IPS-18c (cell line): ENCODE measurements at regions not wholly inside any gene's neighbourhood (a gene's known extent, or its start where the extent isn't known, plus 50 kb on each side); places are given as distances from the start of the nearest gene placed in this dataset.

Experiments used
- H3K4me3 ChIP-seq: 2 replicates; pipeline ENCODE4 v1.7.0; 2013; ENCODE audit warnings: low read depth, mild to moderate bottlenecking, low read length, moderate library complexity; ENCODE audit not compliant: insufficient read depth
- H3K9me3 ChIP-seq: one replicate; pipeline ENCODE4 v1.6.1; 2013; ENCODE audit warnings: mild to moderate bottlenecking, low read length, moderate library complexity; ENCODE audit not compliant: control insufficient read depth, insufficient read depth

DNA sequence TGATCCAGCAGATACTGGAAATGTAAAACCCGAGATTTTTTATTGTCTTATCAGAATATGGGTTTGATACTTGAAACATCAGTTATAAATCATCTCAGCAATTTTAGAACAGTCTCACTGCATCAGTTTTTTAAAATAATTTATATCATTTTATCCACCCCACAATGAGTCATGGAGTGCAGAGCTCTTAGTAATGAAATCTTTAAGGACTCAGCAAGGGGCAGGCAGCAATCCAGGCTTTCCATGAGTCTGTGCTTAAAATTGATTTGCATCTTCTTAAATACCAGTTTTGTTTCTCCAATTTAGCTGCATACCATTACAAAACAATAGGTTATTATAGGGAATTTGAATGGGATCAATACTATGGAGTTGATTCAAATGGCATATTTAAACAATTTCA is 832.3 kb downstream of the C6orf118 start:
- H3K9me3 ChIP-seq = no peaks in the 10 kb centered on the region
- no peak overlapping the region for H3K4me3 ChIP-seq

DNA sequence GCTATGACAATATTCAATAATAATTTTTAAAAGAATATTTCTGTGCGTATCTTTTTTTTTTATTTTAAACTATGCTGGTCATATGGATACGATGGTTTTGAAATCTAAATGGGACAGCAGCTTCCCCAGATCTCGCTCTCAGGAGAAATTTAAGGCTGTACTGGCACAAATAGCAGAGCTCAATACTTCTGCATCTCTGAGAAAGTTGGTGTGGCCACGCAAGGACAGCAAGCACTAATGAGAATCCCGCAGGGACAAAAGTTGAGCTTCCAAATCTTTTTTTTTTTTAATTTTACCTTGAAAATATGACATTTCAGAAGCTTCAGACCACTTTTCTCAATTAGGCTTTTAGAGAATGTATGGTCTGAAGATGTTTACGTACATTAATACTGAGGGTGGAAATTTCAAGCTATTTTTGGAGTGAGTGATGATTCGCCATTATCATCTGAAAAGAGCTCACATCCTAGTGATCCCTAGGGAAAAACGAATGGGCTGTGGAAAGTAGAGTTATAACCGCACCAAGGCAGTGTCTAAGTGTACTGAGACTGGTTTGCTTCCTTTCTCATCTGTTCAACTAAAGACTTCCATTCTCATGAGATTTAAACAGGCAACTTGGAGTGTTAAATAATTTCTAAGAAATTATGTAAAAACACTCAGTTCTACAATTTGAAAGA is 840.0 kb downstream of the C6orf118 start:
- no peak overlapping the region for H3K4me3 ChIP-seq
- H3K9me3 ChIP-seq = no peaks in the 10 kb centered on the region

DNA sequence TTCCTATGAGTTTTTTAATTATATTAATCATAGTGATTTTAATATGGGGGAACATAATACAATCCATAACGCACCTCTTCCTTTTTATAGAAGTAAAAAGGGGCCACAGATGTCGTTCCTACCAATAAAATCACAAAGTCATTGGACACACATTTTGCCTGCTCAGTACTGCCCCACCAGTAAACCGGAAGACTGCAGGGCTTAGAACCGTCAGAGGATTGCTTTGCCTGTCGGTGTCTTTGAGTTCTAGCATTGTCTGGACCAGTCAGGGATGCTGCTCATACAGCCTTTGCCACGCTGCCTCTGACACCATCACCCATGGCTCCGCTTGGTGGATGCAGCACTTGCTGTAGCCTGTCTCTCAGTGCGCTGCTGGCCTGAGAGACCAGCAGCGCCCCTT is 853.6 kb downstream of the C6orf118 start:
- Histone ChIP-seq H3K9me3 (no peaks in the 10 kb centered on the region), H3K4me3 (no peak overlapping the region)

DNA sequence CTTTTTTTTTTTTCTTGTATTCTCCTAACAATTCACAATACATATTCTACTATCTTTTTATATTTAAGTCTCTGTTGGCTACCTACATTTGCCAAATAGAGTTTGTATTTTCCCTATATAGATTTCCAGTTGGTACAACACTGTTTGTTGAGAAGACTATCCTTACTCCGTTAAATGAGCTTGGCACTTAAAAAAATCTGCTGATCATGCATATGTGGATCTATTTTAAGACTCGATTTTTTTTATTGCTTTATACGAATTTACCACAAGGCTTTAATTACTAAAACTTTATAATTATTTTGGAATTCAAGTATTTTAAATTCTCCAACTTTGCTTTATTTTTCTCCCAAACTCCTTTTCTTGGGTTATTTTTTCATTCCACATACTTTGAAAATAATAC is 855.6 kb downstream of the C6orf118 start:
- H3K9me3 ChIP-seq = no peaks in the 10 kb centered on the region
- no peak overlapping the region for H3K4me3 ChIP-seq

DNA sequence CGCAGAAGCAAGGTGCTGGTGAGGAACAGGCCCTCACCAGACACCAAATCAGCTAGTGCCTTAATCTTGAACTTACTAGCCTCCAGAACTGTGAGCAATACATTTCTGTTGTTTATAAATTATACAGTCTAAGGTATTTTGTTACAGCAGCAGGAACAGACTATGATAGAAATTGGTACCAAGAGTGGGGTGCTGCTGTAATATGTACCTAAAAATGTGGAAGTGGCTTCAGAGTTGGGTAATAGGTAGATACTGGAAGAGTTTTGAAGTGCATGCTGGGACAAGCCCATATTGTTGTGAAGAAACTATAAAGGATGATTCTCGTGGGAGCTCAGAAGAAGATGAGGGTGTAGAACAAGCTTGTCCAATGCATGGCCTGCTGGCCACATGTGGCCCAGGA is 866.8 kb downstream of the C6orf118 start:
- H3K9me3 ChIP-seq = no peaks in the 10 kb centered on the region
- no peak overlapping the region for H3K4me3 ChIP-seq

DNA sequence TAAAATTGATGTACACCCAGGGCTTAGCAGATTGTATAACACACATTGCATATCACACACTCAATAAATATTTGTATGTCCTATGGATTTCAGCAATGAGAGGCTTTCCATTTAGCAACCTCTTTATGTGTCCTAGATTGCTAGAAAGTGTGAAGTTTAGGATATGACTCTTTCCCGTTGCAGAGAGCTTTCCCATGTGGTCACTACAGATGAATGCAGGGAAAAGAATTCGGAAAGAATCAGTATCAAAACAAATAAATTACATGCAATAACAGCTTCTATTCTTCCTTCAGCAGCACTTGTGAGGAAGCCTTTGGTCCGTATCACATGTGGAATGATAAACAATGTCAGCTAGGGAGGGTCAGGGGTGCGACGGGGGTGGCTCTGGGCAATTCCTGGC is 870.1 kb downstream of the C6orf118 start:
- Histone ChIP-seq H3K9me3 (no peaks in the 10 kb centered on the region), H3K4me3 (no peak overlapping the region)

DNA sequence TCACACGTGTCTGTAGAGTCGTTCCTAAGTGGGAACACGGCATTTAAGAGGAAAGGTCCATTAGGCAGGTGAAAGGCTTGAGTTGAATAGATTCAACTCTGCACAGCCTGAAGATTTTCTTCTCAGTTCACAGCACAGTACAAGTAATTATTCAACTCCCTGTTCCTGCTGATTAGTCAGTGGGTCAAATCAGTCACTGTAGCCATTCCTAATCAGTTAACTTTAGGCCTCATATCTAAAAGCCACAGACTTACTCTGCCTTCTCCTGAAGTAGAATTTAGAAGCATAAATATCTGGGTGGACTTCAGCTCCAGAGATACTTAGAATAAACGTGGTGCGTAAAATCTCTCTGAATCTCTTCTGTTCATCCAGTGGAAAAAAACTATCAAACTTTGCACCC is 872.4 kb downstream of the C6orf118 start:
- H3K4me3 ChIP-seq = no peak overlapping the region
- no peaks in the 10 kb centered on the region for H3K9me3 ChIP-seq

DNA sequence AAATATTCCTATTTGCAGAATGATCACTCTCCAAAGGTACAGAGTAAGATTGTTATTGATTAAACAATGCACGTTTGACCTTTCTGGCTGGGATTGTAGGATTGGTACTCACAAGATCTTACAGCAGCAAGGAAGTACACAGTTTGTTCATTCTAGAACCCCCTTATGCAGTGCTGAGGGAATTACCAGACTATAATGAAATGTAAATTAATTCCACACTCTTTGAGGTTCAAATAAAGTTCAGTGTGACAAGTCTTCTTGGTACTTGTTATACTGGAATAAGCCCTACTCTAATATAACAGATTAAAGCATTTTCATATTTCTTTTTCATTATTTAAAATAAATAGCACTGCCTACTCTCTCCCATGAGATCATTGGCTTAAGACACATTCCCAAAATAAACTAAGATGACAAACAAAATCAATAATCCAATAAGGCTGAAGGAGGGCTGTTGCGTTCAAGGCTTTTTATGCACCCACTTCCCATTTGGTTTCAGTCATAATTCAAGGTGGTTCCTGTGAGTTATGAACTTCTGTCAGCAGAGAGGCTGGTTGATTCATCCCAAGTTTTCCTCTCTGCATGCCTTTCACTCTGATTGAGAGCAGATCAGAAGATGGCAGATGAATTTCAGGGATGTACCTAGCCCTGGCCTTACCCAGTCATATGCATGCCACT is 881.5 kb downstream of the C6orf118 start:
- Histone ChIP-seq H3K9me3 (peaks cover 3% of the 10 kb centered on the region), H3K4me3 (no peak overlapping the region)

DNA sequence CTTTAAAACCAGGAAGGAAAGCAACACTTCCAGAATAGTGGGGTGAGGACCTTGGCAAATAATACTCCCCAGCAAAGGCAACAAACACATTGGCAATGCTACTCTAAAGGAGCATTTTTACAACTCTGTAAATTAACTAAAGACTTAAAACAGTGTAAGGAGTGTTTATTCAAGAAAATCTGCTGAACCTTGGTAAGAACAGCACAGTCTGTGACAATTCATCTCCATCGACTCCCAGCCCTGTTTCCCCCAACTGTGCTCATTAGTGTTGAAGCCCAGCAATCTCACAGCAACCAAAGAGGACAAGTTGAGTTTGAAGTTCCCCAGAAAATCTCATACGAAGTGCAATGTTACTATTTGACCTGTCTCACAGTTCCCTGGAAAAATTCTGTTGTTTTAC is 884.9 kb downstream of the C6orf118 start:
- Histone ChIP-seq H3K9me3 (peaks cover 15% of the 10 kb centered on the region), H3K4me3 (no peak overlapping the region)

DNA sequence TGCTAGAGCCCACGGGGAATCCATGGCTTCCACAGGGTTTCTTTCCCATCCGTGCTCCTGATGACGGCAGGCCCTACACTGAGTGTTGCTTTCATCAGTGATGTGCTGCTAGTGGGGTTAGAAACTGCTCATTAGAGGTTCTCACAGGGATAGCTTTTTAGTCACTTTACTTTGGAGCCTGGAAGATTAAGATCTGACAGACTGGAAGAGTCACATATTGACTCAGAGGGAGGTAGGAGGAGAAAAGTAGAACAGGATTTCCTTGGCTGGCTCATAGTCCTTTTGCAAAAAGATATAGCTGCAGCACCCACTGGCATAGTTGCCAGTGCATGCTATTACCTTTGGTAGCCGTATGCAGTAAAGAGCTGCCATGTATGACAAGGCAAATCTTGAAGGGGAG is 890.3 kb downstream of the C6orf118 start:
- no peak overlapping the region for H3K4me3 ChIP-seq
- peaks cover 13% of the 10 kb centered on the region for H3K9me3 ChIP-seq

DNA sequence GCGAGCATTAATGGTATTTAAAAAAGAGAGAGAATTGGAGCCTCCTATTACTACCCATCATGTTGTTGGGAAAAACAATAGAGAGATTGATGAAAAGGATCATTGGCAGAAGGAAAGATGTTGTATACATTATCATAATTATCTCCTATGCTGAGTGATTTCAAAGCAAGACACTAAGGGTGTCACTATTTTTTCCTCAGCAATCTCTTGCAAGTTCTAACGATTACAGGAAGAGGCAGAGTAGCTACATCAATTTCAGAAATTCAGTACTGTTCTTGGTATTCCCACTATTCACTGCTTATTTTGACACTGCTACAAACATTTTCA is 891.2 kb downstream of the C6orf118 start:
- peaks cover 13% of the 10 kb centered on the region for H3K9me3 ChIP-seq
- no peak overlapping the region for H3K4me3 ChIP-seq

DNA sequence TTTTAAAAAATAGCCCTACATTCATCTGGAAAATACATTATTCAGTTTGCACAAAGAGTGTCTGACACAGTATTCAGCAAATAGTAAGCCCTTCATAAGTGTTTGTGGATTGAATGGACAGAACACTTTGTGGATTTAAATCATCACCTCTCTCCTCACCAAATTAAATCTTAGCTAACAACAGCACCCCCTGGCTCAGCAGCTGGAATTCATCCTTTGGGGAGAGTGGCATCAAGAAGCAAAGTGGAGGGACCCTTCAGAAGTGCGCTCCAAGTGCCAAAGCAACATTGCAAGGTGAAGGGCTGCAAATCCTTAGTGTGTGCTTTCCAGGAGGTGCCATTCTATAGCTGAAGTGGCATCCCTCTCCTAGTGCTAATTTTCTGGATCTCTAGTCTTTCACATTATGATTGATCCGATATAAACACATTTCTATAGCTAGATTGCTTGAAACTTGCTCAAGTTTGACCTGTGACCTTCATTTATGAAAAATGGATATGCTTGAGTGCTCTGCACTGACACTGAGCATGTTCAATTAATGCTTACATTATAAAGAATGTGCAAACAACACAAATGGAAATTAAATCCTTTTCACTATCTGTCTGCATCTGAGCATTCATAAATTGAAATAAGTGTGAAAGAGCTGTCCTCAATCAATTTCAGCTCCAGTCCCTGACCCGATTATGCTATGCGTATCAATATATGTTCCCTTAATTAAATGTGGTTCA is 891.7 kb downstream of the C6orf118 start:
- Histone ChIP-seq H3K4me3 (no peak overlapping the region), H3K9me3 (peaks cover 11% of the 10 kb centered on the region)

DNA sequence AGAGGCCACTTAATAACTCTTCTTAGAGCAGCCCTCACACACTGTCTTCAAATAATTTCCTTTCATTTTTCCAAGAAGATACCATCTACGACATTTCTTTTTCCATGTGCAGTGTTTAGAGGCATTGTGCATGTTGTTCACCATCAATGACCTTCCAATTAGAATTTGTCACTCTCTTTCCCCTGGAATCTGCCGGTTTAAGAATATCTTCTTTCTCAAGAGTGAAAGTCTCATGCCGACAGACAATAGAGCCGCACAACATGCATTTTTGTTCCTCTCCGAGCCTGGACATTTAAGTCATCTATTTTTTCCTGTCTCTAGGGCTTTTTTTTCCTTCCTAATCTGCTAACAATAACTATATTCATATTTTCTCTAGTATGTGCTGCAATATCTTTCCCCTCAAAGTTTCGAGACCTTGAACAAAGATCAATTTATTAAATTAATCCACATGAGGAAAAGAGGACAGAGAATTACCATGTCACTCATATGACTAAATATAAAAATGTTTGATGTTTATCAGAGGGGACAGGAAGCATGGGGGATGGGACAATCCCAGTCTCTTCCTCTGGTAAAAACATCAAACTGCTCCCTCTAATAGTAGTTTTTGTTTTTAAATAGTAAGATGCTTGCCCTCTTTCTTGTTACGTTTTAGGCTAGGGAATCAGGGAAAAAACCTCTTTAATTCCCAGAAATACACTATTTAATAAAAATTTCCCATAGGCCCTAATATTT is 893.4 kb downstream of the C6orf118 start:
- H3K4me3 ChIP-seq = no peak overlapping the region
- H3K9me3 ChIP-seq = peaks cover under 1% of the 10 kb centered on the region

DNA sequence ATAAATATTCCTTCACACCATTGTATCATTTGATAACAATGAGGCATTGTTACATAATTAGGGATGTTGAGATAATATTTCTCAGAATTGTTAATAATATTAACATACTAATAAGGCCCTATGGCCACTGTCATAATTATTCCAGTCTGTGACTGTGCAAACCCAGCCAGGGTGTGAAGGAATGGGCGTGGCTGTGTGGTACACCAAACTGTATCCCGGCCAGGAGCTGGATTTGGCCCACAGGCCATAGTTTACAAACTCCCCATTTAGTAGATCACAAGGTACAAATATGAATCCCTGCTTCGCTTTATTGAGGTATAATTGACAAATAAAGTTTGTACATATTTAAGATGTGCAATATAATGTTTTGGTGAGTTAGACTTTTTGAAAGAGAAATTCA is 894.7 kb downstream of the C6orf118 start:
- Histone ChIP-seq H3K9me3 (no peaks in the 10 kb centered on the region), H3K4me3 (no peak overlapping the region)

DNA sequence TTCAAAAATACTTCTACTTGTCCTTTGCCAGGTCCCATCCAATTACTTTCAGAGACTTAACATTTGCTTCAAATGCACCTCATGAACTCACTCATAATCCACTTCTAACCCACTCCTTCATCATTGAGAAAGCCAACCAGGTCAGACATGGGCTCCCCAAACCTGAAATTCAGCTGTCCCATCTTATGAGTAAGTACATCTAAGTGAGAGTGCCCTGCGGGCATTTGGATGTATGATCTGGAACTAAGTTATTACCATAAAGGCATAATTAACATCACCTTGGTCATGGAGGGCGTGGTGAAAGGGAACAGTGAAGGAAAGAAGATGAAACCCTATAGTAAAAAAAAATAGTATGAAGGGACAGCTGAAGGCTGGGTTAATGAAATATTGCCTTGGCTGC is 896.8 kb downstream of the C6orf118 start:
- no peaks in the 10 kb centered on the region for H3K9me3 ChIP-seq
- H3K4me3 ChIP-seq = no peak overlapping the region

DNA sequence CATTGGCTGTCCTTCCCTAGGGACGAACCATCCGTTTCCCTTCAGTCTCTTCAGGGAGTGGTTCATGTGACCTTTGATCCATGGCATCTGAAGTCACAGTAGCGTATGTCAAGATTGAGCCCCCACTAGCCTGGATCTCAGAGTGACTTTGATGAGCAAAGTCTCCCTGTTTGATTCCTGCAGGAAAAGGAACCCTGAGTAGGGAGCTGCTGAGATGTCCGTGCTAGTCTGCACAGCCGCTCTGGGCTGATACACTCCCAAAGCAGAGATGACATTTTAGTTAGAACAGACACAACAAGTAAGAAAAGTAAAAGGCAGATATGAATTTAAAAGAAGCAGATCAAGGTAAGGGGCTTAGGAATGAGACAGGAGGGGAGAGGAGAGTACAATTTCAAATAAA is 899.4 kb downstream of the C6orf118 start:
- Histone ChIP-seq H3K4me3 (no peak overlapping the region), H3K9me3 (no peaks in the 10 kb centered on the region)

DNA sequence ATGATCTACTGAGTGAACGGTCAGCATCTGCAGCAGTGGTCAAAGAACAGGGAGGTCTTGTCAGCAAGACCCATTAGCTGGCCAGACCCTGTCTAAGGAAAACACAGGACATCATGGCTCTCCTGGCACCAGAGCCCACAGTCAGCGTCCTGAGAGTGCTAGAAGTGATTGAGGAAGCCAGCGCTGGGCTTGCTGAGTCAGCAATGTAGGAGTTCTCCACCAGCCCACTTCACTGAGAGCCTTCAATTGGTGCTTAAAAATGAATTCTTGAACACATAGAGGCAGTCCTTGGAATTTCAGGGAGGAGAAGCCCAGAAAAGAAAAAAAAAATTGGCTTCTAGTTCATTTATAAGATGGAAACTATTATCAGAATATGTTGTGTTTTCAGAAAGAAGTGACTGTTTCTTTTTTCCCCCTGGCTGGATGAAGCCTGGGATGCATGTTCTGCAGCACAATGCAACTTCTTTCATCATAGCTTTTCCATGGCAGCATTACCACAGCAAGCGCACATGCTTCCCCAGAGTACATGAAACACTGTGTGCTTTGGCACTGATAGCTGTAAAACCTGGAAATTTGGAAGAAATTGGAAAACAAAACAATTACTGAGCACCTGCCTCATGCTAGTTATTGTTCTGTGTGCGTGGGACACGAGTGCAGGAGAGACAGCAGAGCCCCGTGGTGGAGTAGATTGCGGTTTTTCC is 899.9 kb downstream of the C6orf118 start:
- no peaks in the 10 kb centered on the region for H3K9me3 ChIP-seq
- H3K4me3 ChIP-seq = no peak overlapping the region
